ENCODE measurements at regions not wholly inside any gene's neighbourhood (a gene's known extent, or its start where the extent isn't known, plus 50 kb on each side); places are given as distances from the start of the nearest gene placed in this dataset.
"Not testable (repeated sequence)": the region's sequence is repeated elsewhere in the genome, so short reads cannot be mapped to it uniquely, and the experiment has no call there.

- DNase-seq = no peak
Observed at GRCh38 chr5:122602700-122603099, 172.2 kb upstream of the SNX2 start.

GRCh38 chr5:122605236-122605635 is 169.6 kb upstream of the SNX2 start:
- DNase-seq = no peak

GRCh38 chr5:122607818-122608217 is 167.1 kb upstream of the SNX2 start:
- no peak for DNase-seq

GRCh38 chr5:122608222-122608621 is 166.7 kb upstream of the SNX2 start:
- no peak for DNase-seq

- no peak for DNase-seq
Observed at GRCh38 chr5:122611406-122611805, 163.5 kb upstream of the SNX2 start.

- DNase-seq = no peak
Observed at GRCh38 chr5:122612901-122613300, 162.0 kb upstream of the SNX2 start.

GRCh38 chr5:122615146-122615545 is 159.7 kb upstream of the SNX2 start:
- no peak for DNase-seq

GRCh38 chr5:122615832-122616231 is 159.0 kb upstream of the SNX2 start:
- DNase-seq = no peak

GRCh38 chr5:122618046-122618445 is 156.8 kb upstream of the SNX2 start:
- not testable (repeated sequence) for DNase-seq

- DNase-seq = not testable (repeated sequence)
Observed at GRCh38 chr5:122620768-122621167, 154.1 kb upstream of the SNX2 start.

GRCh38 chr5:122628714-122629113 is 146.2 kb upstream of the SNX2 start:
- not testable (repeated sequence) for DNase-seq

- no peak for DNase-seq
Observed at GRCh38 chr5:122629121-122629677, 145.7 kb upstream of the SNX2 start.

GRCh38 chr5:122638581-122638980 is 136.3 kb upstream of the SNX2 start:
- no peak for DNase-seq

- no peak for DNase-seq
Observed at GRCh38 chr5:122639033-122639432, 135.8 kb upstream of the SNX2 start.

- DNase-seq = no peak
Observed at GRCh38 chr5:122639864-122640263, 135.0 kb upstream of the SNX2 start.

- no peak for DNase-seq
Observed at GRCh38 chr5:122649080-122649479, 125.8 kb upstream of the SNX2 start.

GRCh38 chr5:122653087-122654017 is 121.5 kb upstream of the SNX2 start:
- DNase-seq = no peak

GRCh38 chr5:122656160-122656559 is 118.7 kb upstream of the SNX2 start:
- DNase-seq = no peak

GRCh38 chr5:122656577-122656976 is 118.3 kb upstream of the SNX2 start:
- no peak for DNase-seq

- DNase-seq = no peak
Observed at GRCh38 chr5:122661496-122662180, 113.2 kb upstream of the SNX2 start.

GRCh38 chr5:122665051-122665450 is 109.8 kb upstream of the SNX2 start:
- no peak for DNase-seq

- no peak for DNase-seq
Observed at GRCh38 chr5:122668552-122668951, 106.3 kb upstream of the SNX2 start.

GRCh38 chr5:122669709-122670108 is 105.2 kb upstream of the SNX2 start:
- DNase-seq = not testable (repeated sequence)

GRCh38 chr5:122673343-122673742 is 101.5 kb upstream of the SNX2 start:
- DNase-seq = no peak

Measured in T-helper 1 cell (primary cell).